ENCODE measurements at regions not wholly inside any gene's neighbourhood (a gene's known extent, or its start where the extent isn't known, plus 50 kb on each side); places are given as distances from the start of the nearest gene placed in this dataset.

- Histone ChIP-seq H3K27ac (ENCODE audit: insufficient read length, low read depth, low read length) (no peak overlapping the region), H4K5ac (ENCODE audit: insufficient read length, low read depth, low read length) (no peak overlapping the region), H2BK12ac (ENCODE audit: insufficient read length, low read depth, low read length) (no peak overlapping the region), H2AK5ac (ENCODE audit: insufficient read length, low read length) (no peak overlapping the region), H2BK20ac (ENCODE audit: low read depth, low read length, poor library complexity, severe bottlenecking) (no peak overlapping the region), H3K79me2 (ENCODE audit: insufficient read depth, low read length) (no peaks in the 10 kb centered on the region), H3K4ac (ENCODE audit: low read depth, low read length) (no peak overlapping the region), H3T11ph (ENCODE audit: low read length) (no peak overlapping the region), H2BK120ac (ENCODE audit: low read depth, low read length, poor library complexity, severe bottlenecking) (no peak overlapping the region), H3K9ac (ENCODE audit: extremely low read depth, insufficient read length, low read length) (no peak overlapping the region), H4K91ac (ENCODE audit: insufficient read length, low read depth, low read length) (no peak overlapping the region), H3K14ac (ENCODE audit: insufficient read depth, low read length) (no peak overlapping the region), H4K8ac (replicated peaks; ENCODE audit: insufficient read length, low read depth, low read length) (no peak overlapping the region), H4K20me1 (ENCODE audit: control insufficient read depth, insufficient read depth, insufficient read length) (no peaks in the 10 kb centered on the region), H3K79me1 (ENCODE audit: insufficient read depth, low read depth, low read length, poor library complexity, severe bottlenecking) (no peaks in the 10 kb centered on the region), H2BK15ac (ENCODE audit: low read depth, low read length) (no peak overlapping the region), H3K18ac (ENCODE audit: insufficient read length, low read depth, low read length) (no peak overlapping the region), H3K9me3 (ENCODE audit: control insufficient read depth, low read depth, low read length) (no peaks in the 10 kb centered on the region), H3K4me2 (ENCODE audit: insufficient read depth, insufficient read length, low read length) (no peak overlapping the region), H3K27me3 (ENCODE audit: insufficient read depth, low read length) (no peaks in the 10 kb centered on the region), H3K56ac (ENCODE audit: insufficient read length, low read depth, low read length) (no peak overlapping the region), H2BK5ac (ENCODE audit: insufficient read length, low read length) (no peak overlapping the region), H2AFZ (ENCODE audit: low read length) (no peak overlapping the region), H3K23me2 (ENCODE audit: insufficient read length, low read depth, low read length, poor library complexity, severe bottlenecking) (no peaks in the 10 kb centered on the region), H3K4me1 (ENCODE audit: insufficient read depth, low read length) (no peaks in the 10 kb centered on the region), H3K23ac (ENCODE audit: insufficient read length, low read depth, low read length) (no peak overlapping the region)
- no peak for TF ChIP-seq CTCF (conservative IDR thresholded peaks at IDR 0.05)
- no CpG with 5 or more reads among the region's 1 CpG for WGBS (ENCODE audit: extremely low coverage, insufficient read length, low lambda C conversion rate)
- Mint-ChIP-seq H3K4me3 (no peak overlapping the region), H3K4me1 (no peaks in the 10 kb centered on the region), H3K36me3 (ENCODE audit: insufficient read depth in 1 of 3, low read depth in 3 of 3) (peaks cover 0 to 5% (median 3%) of the 10 kb centered on the region in 3 experiments; a peak in 4 of 7 replicates), H3K27me3 (ENCODE audit: low read depth) (no peaks in the 10 kb centered on the region), H3K9me3 (peaks cover 7 to 8% of the 10 kb centered on the region in 2 experiments; a peak in 4 of 5 replicates), H3K27ac (no peak overlapping the region)
- no peak for DNase-seq
Measured at GRCh38 chr15:37520882-37521281, 413.6 kb upstream of the TMCO5A start.
